ENCODE measurements at regions not wholly inside any gene's neighbourhood (a gene's known extent, or its start where the extent isn't known, plus 50 kb on each side); places are given as distances from the start of the nearest gene placed in this dataset.

DNA sequence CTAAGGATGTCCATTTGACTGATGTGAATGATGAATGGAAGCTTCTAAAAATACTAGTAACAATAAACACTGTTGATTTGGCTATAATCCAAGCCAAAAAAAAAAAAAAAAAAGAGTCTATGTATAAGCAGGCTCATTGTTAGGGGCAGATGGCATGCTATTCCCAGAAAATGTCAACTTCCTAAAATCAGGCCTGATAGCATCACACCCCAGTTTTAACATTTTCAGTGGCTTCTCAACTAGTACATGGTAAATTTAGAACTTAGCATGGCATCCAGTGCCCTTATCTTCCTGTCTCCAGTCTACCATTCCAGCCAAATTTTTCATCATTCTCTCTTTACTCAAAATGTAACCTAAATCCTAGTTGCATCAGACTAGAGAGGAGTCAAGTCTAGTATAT is 288.2 kb upstream of the ZNF385D start:
- Histone ChIP-seq H3K36me3 (no peaks in the 10 kb centered on the region), H3K9me3 (no peaks in the 10 kb centered on the region), H3K4me1 (no peaks in the 10 kb centered on the region), H3K4me3 (no peak overlapping the region), H3K27ac (no peak overlapping the region), H3K27me3 (no peaks in the 10 kb centered on the region)
- intact Hi-C loops (cut with DNase I), result no loop called here
- TF ChIP-seq POLR2A (IDR thresholded peaks at IDR 0.05) (no peak), POLR2AphosphoS5 (IDR thresholded peaks at IDR 0.05) (no peak), EP300 (IDR thresholded peaks at IDR 0.05) (no peak)
- TF ChIP-seq, protein P1, sequence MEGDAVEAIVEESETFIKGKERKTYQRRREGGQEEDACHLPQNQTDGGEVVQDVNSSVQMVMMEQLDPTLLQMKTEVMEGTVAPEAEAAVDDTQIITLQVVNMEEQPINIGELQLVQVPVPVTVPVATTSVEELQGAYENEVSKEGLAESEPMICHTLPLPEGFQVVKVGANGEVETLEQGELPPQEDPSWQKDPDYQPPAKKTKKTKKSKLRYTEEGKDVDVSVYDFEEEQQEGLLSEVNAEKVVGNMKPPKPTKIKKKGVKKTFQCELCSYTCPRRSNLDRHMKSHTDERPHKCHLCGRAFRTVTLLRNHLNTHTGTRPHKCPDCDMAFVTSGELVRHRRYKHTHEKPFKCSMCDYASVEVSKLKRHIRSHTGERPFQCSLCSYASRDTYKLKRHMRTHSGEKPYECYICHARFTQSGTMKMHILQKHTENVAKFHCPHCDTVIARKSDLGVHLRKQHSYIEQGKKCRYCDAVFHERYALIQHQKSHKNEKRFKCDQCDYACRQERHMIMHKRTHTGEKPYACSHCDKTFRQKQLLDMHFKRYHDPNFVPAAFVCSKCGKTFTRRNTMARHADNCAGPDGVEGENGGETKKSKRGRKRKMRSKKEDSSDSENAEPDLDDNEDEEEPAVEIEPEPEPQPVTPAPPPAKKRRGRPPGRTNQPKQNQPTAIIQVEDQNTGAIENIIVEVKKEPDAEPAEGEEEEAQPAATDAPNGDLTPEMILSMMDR (IDR thresholded peaks at IDR 0.05), result no peak
- no peak for DNase-seq

- Histone ChIP-seq H3K27ac (no peak overlapping the region), H3K4me3 (no peak overlapping the region), H3K27me3 (no peaks in the 10 kb centered on the region), H3K9me3 (no peaks in the 10 kb centered on the region), H3K4me1 (no peaks in the 10 kb centered on the region), H3K36me3 (no peaks in the 10 kb centered on the region)
- 77 to 91% methylated on average over 1 of the region's 1 CpG for WGBS, 2 donors
- intact Hi-C loops (cut with DNase I), result no loop called here
- DNase-seq, result no peak
- TF ChIP-seq EP300 (IDR thresholded peaks at IDR 0.05), result no peak
- TF ChIP-seq POLR2AphosphoS5 (IDR thresholded peaks at IDR 0.05), result no peak
- TF ChIP-seq POLR2A (IDR thresholded peaks at IDR 0.05), result no peak
- TF ChIP-seq, protein P1 (IDR thresholded peaks at IDR 0.05), result no peak
Observed at GRCh38 chr3:22040150-22040549, 289.1 kb upstream of the ZNF385D start.

GRCh38 chr3:22045882-22046281 is 294.9 kb upstream of the ZNF385D start:
- DNase-seq, result no peak
- Histone ChIP-seq H3K27me3 (no peaks in the 10 kb centered on the region), H3K9me3 (no peaks in the 10 kb centered on the region), H3K4me1 (no peaks in the 10 kb centered on the region), H3K27ac (no peak overlapping the region), H3K4me3 (no peak overlapping the region), H3K36me3 (no peaks in the 10 kb centered on the region)
- WGBS, 2 donors, result 74 to 75% methylated on average over 1 of the region's 1 CpG
- TF ChIP-seq EP300 (IDR thresholded peaks at IDR 0.05) (no peak), POLR2AphosphoS5 (IDR thresholded peaks at IDR 0.05) (no peak), POLR2A (IDR thresholded peaks at IDR 0.05) (no peak)
- TF ChIP-seq, protein P1 (IDR thresholded peaks at IDR 0.05), result no peak
- intact Hi-C loops (cut with DNase I), result no loop called here

GRCh38 chr3:22063500-22063899 is 312.5 kb upstream of the ZNF385D start:
- H3K27me3 ChIP-seq, result no peaks in the 10 kb centered on the region
- H3K9me3 ChIP-seq, result no peaks in the 10 kb centered on the region
- no peak overlapping the region for H3K27ac ChIP-seq
- no peaks in the 10 kb centered on the region for H3K4me1 ChIP-seq
- intact Hi-C loops (cut with DNase I), result no loop called here
- 84 to 87% methylated on average over 3 of the region's 3 CpGs for WGBS, 2 donors
- no peak for DNase-seq
- no peak overlapping the region for H3K4me3 ChIP-seq
- TF ChIP-seq POLR2A (IDR thresholded peaks at IDR 0.05) (no peak), EP300 (IDR thresholded peaks at IDR 0.05) (no peak), POLR2AphosphoS5 (IDR thresholded peaks at IDR 0.05) (no peak)
- TF ChIP-seq, protein P1 (IDR thresholded peaks at IDR 0.05), result no peak
- H3K36me3 ChIP-seq, result no peaks in the 10 kb centered on the region

GRCh38 chr3:22068619-22069018 is 317.6 kb upstream of the ZNF385D start:
- intact Hi-C loops (cut with DNase I), result no loop called here
- Histone ChIP-seq H3K9me3 (no peaks in the 10 kb centered on the region), H3K4me3 (no peak overlapping the region), H3K36me3 (no peaks in the 10 kb centered on the region), H3K27me3 (no peaks in the 10 kb centered on the region), H3K4me1 (no peaks in the 10 kb centered on the region), H3K27ac (no peak overlapping the region)
- WGBS, 2 donors, result 79 to 86% methylated on average over 2 of the region's 2 CpGs
- no peak for DNase-seq
- no peak for TF ChIP-seq POLR2A (IDR thresholded peaks at IDR 0.05)
- no peak for TF ChIP-seq EP300 (IDR thresholded peaks at IDR 0.05)
- no peak for TF ChIP-seq POLR2AphosphoS5 (IDR thresholded peaks at IDR 0.05)
- TF ChIP-seq, protein P1 (IDR thresholded peaks at IDR 0.05), result no peak
